HEK293 (cell line): ENCODE measurements at regions not wholly inside any gene's neighbourhood (a gene's known extent, or its start where the extent isn't known, plus 50 kb on each side); places are given as distances from the start of the nearest gene placed in this dataset.

Source experiments
- ELK4 ChIP-seq: IDR thresholded peaks from 2 replicates; pipeline ENCODE4 v1.6.1; 2011; ENCODE audit warnings: mild to moderate bottlenecking, low read depth, low read length, borderline replicate concordance
- FEZF1 ChIP-seq: fragments of 450-650 bp; formaldehyde crosslinking; IDR thresholded peaks from 2 replicates; pipeline ENCODE4 v1.5.1; 2016; ENCODE audit warnings: missing biosample characterization, missing genetic modification characterization
- HOXA7 ChIP-seq: sonication (generic); formaldehyde crosslinking; IDR thresholded peaks from 2 replicates; pipeline ENCODE4 v1.8.1; 2022; ENCODE audit warnings: missing genetic modification reagents, borderline replicate concordance
- KLF16 ChIP-seq: fragments of 450-650 bp; formaldehyde crosslinking; IDR thresholded peaks from 2 replicates; pipeline ENCODE4 v1.5.1; 2017; ENCODE audit warnings: missing biosample characterization, missing genetic modification characterization
- MEIS1 ChIP-seq: sonication (generic); formaldehyde crosslinking; IDR thresholded peaks from 2 replicates; pipeline ENCODE4 v1.8.1; 2022; ENCODE audit warnings: missing genetic modification reagents, mild to moderate bottlenecking, borderline replicate concordance
- PRDM1 ChIP-seq: fragments of 450-650 bp; formaldehyde crosslinking; IDR thresholded peaks from 2 replicates; pipeline ENCODE4; 2016; ENCODE audit warnings: missing biosample characterization, missing genetic modification characterization
- ZBTB7A ChIP-seq: fragments of 450-650 bp; formaldehyde crosslinking; IDR thresholded peaks from 2 replicates; pipeline ENCODE4 v1.5.1; 2016; ENCODE audit warnings: low read depth, missing biosample characterization, missing genetic modification characterization
- ZEB2 ChIP-seq: fragments of 450-650 bp; formaldehyde crosslinking; IDR thresholded peaks from 2 replicates; pipeline ENCODE4 v1.5.1; 2016; ENCODE audit warnings: missing biosample characterization, missing genetic modification characterization
- ZFHX2 ChIP-seq: fragments of 450-650 bp; formaldehyde crosslinking; conservative IDR thresholded peaks from 2 replicates; pipeline ENCODE4 v1.5.1; 2016; ENCODE audit warnings: missing biosample characterization, missing genetic modification characterization
- ZFP3 ChIP-seq: fragments of 450-650 bp; formaldehyde crosslinking; IDR thresholded peaks from 2 replicates; pipeline ENCODE4 v1.5.1; 2016; ENCODE audit warnings: low read depth, missing biosample characterization, missing genetic modification characterization
- ZFP69B ChIP-seq: fragments of 450-650 bp; formaldehyde crosslinking; IDR thresholded peaks from 2 replicates; pipeline ENCODE4 v1.5.1; 2016; ENCODE audit warnings: missing biosample characterization, missing genetic modification characterization
- ZNF114 ChIP-seq: fragments of 450-650 bp; formaldehyde crosslinking; IDR thresholded peaks from 2 replicates; pipeline ENCODE4 v1.5.0; 2017; ENCODE audit warnings: missing biosample characterization, missing genetic modification characterization
- ZNF239 ChIP-seq: fragments of 450-650 bp; formaldehyde crosslinking; IDR thresholded peaks from 2 replicates; pipeline ENCODE4 v1.5.1; 2016; ENCODE audit warnings: missing biosample characterization, missing genetic modification characterization
- ZNF266 ChIP-seq: fragments of 450-650 bp; formaldehyde crosslinking; IDR thresholded peaks from 2 replicates; pipeline ENCODE4 v1.5.1; 2016; ENCODE audit warnings: missing biosample characterization, missing genetic modification characterization, low read depth
- ZNF335 ChIP-seq: fragments of 450-650 bp; formaldehyde crosslinking; conservative IDR thresholded peaks from 2 replicates; pipeline ENCODE4 v1.5.1; 2016; ENCODE audit warnings: missing biosample characterization, missing genetic modification characterization
- ZNF341 ChIP-seq: fragments of 450-650 bp; formaldehyde crosslinking; IDR thresholded peaks from 2 replicates; pipeline ENCODE4; 2016; ENCODE audit warnings: low read depth, missing biosample characterization, missing genetic modification characterization
- ZNF48 ChIP-seq: fragments of 450-650 bp; formaldehyde crosslinking; IDR thresholded peaks from 2 replicates; pipeline ENCODE4 v1.5.1; 2016; ENCODE audit warnings: missing biosample characterization, missing genetic modification characterization
- ZNF555 ChIP-seq: fragments of 450-650 bp; formaldehyde crosslinking; conservative IDR thresholded peaks from 2 replicates; pipeline ENCODE4 v1.5.1; 2017; ENCODE audit warnings: missing biosample characterization, mild to moderate bottlenecking, missing genetic modification characterization, inconsistent platforms
- ZNF558 ChIP-seq: fragments of 450-650 bp; formaldehyde crosslinking; IDR thresholded peaks from 2 replicates; pipeline ENCODE4 v1.5.1; 2016; ENCODE audit warnings: missing biosample characterization, missing genetic modification characterization
- ZNF580 ChIP-seq: fragments of 450-650 bp; formaldehyde crosslinking; IDR thresholded peaks from 2 replicates; pipeline ENCODE4 v1.5.1; 2016; ENCODE audit warnings: missing biosample characterization, missing genetic modification characterization
- ZNF677 ChIP-seq: fragments of 450-650 bp; IDR thresholded peaks from 2 replicates; pipeline ENCODE4 v1.5.0; 2018; ENCODE audit warnings: missing biosample characterization, mild to moderate bottlenecking, missing genetic modification characterization, moderate library complexity
- ZNF747 ChIP-seq: fragments of 450-650 bp; formaldehyde crosslinking; IDR thresholded peaks from 2 replicates; pipeline ENCODE4 v1.5.1; 2016; ENCODE audit warnings: missing biosample characterization, missing genetic modification characterization
- ZNF791 ChIP-seq: fragments of 450-650 bp; formaldehyde crosslinking; IDR thresholded peaks from 2 replicates; pipeline ENCODE4 v1.5.1; 2016; ENCODE audit warnings: missing biosample characterization, missing genetic modification characterization
- ZSCAN23 ChIP-seq: fragments of 450-650 bp; formaldehyde crosslinking; IDR thresholded peaks from 2 replicates; pipeline ENCODE4 v1.5.1; 2016; ENCODE audit warnings: missing biosample characterization, missing genetic modification characterization
- ZXDB ChIP-seq: fragments of 450-650 bp; formaldehyde crosslinking; IDR thresholded peaks from 2 replicates; pipeline ENCODE4 v1.5.1; 2016; ENCODE audit warnings: missing biosample characterization, missing genetic modification characterization
- TF ChIP-seq, protein P1 (sequence below): fragments of 450-650 bp; formaldehyde crosslinking; IDR thresholded peaks from 2 replicates; pipeline ENCODE4 v1.5.1; 2016; ENCODE audit warnings: missing biosample characterization, missing genetic modification characterization
- TF ChIP-seq, protein P2 (sequence below): fragments of 450-650 bp; formaldehyde crosslinking; IDR thresholded peaks from 2 replicates; pipeline ENCODE4 v1.5.1; 2017; ENCODE audit warnings: missing biosample characterization, missing genetic modification characterization
- TF ChIP-seq, protein P3 (sequence below): fragments of 450-650 bp; formaldehyde crosslinking; IDR thresholded peaks from 2 replicates; pipeline ENCODE4 v1.5.1; 2016; ENCODE audit warnings: missing biosample characterization, missing genetic modification characterization
- TF ChIP-seq, protein P4 (sequence below): fragments of 450-650 bp; formaldehyde crosslinking; IDR thresholded peaks from 2 replicates; pipeline ENCODE4 v1.5.1; 2016; ENCODE audit warnings: missing biosample characterization, missing genetic modification characterization
- TF ChIP-seq, protein P5 (sequence below): fragments of 450-650 bp; IDR thresholded peaks from 2 replicates; pipeline ENCODE4 v1.5.1; 2018; ENCODE audit warnings: missing biosample characterization, missing genetic modification characterization

- TF ChIP-seq ZNF555 (tag by site-specific recombination) (no peak), FEZF1 (tag by site-specific recombination) (peak; percentile 95), ZNF747 (no peak), ZXDB (tag by site-specific recombination) (0 out of 2 replicates have a peak, but pooled peaks have one; percentile 36), MEIS1 (peak; percentile 96), ZNF791 (no peak), ZNF48 (tag by site-specific recombination) (no peak), ZSCAN23 (tag by site-specific recombination) (no peak), PRDM1 (tag by site-specific recombination) (no peak), ZFHX2 (tag by site-specific recombination) (no peak), ZNF341 (tag by site-specific recombination) (no peak; the same call in 1 of the 2 replicates), ZNF580 (no peak), ZBTB7A (tag by site-specific recombination) (no peak), ZFP69B (tag by site-specific recombination) (peak; percentile 91), ZNF677 (no peak), ELK4 (no peak), ZNF558 (tag by site-specific recombination) (no peak), KLF16 (tag by site-specific recombination) (no peak), ZEB2 (no peak), ZNF335 (tag by site-specific recombination) (peak; percentile 71), ZNF114 (tag by site-specific recombination) (no peak), ZFP3 (tag by site-specific recombination) (no peak), HOXA7 (CRISPR knock-in tag) (no peak), ZNF266 (tag by site-specific recombination) (no peak), ZNF239 (tag by site-specific recombination) (no peak)
- TF ChIP-seq, protein P1, sequence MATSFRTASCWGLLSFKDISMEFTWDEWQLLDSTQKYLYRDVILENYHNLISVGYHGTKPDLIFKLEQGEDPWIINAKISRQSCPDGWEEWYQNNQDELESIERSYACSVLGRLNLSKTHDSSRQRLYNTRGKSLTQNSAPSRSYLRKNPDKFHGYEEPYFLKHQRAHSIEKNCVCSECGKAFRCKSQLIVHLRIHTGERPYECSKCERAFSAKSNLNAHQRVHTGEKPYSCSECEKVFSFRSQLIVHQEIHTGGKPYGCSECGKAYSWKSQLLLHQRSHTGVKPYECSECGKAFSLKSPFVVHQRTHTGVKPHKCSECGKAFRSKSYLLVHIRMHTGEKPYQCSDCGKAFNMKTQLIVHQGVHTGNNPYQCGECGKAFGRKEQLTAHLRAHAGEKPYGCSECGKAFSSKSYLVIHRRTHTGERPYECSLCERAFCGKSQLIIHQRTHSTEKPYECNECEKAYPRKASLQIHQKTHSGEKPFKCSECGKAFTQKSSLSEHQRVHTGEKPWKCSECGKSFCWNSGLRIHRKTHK (tag by site-specific recombination): no peak
- TF ChIP-seq, protein P2, sequence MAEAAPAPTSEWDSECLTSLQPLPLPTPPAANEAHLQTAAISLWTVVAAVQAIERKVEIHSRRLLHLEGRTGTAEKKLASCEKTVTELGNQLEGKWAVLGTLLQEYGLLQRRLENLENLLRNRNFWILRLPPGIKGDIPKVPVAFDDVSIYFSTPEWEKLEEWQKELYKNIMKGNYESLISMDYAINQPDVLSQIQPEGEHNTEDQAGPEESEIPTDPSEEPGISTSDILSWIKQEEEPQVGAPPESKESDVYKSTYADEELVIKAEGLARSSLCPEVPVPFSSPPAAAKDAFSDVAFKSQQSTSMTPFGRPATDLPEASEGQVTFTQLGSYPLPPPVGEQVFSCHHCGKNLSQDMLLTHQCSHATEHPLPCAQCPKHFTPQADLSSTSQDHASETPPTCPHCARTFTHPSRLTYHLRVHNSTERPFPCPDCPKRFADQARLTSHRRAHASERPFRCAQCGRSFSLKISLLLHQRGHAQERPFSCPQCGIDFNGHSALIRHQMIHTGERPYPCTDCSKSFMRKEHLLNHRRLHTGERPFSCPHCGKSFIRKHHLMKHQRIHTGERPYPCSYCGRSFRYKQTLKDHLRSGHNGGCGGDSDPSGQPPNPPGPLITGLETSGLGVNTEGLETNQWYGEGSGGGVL: peak; percentile 42; the same call in 1 of the 2 replicates
- TF ChIP-seq, protein P3, sequence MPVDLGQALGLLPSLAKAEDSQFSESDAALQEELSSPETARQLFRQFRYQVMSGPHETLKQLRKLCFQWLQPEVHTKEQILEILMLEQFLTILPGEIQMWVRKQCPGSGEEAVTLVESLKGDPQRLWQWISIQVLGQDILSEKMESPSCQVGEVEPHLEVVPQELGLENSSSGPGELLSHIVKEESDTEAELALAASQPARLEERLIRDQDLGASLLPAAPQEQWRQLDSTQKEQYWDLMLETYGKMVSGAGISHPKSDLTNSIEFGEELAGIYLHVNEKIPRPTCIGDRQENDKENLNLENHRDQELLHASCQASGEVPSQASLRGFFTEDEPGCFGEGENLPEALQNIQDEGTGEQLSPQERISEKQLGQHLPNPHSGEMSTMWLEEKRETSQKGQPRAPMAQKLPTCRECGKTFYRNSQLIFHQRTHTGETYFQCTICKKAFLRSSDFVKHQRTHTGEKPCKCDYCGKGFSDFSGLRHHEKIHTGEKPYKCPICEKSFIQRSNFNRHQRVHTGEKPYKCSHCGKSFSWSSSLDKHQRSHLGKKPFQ: no peak
- TF ChIP-seq, protein P4, sequence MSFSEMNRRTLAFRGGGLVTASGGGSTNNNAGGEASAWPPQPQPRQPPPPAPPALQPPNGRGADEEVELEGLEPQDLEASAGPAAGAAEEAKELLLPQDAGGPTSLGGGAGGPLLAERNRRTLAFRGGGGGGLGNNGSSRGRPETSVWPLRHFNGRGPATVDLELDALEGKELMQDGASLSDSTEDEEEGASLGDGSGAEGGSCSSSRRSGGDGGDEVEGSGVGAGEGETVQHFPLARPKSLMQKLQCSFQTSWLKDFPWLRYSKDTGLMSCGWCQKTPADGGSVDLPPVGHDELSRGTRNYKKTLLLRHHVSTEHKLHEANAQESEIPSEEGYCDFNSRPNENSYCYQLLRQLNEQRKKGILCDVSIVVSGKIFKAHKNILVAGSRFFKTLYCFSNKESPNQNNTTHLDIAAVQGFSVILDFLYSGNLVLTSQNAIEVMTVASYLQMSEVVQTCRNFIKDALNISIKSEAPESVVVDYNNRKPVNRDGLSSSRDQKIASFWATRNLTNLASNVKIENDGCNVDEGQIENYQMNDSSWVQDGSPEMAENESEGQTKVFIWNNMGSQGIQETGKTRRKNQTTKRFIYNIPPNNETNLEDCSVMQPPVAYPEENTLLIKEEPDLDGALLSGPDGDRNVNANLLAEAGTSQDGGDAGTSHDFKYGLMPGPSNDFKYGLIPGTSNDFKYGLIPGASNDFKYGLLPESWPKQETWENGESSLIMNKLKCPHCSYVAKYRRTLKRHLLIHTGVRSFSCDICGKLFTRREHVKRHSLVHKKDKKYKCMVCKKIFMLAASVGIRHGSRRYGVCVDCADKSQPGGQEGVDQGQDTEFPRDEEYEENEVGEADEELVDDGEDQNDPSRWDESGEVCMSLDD (tag by site-specific recombination): no peak
- TF ChIP-seq, protein P5, sequence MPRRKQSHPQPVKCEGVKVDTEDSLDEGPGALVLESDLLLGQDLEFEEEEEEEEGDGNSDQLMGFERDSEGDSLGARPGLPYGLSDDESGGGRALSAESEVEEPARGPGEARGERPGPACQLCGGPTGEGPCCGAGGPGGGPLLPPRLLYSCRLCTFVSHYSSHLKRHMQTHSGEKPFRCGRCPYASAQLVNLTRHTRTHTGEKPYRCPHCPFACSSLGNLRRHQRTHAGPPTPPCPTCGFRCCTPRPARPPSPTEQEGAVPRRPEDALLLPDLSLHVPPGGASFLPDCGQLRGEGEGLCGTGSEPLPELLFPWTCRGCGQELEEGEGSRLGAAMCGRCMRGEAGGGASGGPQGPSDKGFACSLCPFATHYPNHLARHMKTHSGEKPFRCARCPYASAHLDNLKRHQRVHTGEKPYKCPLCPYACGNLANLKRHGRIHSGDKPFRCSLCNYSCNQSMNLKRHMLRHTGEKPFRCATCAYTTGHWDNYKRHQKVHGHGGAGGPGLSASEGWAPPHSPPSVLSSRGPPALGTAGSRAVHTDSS (tag by site-specific recombination): no peak
Measured at GRCh38 chr20:22462975-22463914, 121.1 kb downstream of the FOXA2 start (continued).
